HG03520 (cell line): ENCODE measurements at regions not wholly inside any gene's neighbourhood (a gene's known extent, or its start where the extent isn't known, plus 50 kb on each side); places are given as distances from the start of the nearest gene placed in this dataset.
"Not testable (repeated sequence)": the region's sequence is repeated elsewhere in the genome, so short reads cannot be mapped to it uniquely, and the experiment has no call there.

Experiments used
- ATAC-seq: cut with Tn5 transposase; IDR thresholded peaks from one replicate; pipeline ENCODE4 v1.9.1; 2021; ENCODE audit warnings: mild to moderate bottlenecking, moderate library complexity; ENCODE audit not compliant: unreplicated experiment

- no peak for ATAC-seq
These were observed 158.6 kb downstream of the SAMD5 start for GRCh38 chr6:147667082-147667481.

DNA sequence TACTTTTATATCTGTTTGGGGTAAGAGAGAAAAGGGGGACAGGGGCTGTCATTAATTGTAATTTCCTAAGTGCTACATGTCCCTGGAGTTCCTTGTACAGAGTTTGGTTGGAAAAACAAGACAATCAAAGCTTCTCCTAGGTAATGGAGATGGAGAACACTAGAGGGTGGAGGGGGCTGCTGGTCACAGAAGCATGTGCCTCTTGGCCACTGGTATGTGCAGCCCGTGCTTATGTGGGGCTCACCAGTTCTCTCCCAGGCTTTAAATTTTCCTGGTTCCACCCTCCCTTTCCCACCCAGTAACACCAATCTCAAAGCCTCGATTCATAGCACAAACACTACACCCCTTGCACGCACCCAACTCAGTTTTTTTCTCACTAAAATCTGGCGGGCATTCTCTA, 165.6 kb downstream of the SAMD5 start:
- ATAC-seq: no peak

GRCh38 chr6:147674794-147675193, 166.3 kb downstream of the SAMD5 start:
- ATAC-seq: no peak

DNA sequence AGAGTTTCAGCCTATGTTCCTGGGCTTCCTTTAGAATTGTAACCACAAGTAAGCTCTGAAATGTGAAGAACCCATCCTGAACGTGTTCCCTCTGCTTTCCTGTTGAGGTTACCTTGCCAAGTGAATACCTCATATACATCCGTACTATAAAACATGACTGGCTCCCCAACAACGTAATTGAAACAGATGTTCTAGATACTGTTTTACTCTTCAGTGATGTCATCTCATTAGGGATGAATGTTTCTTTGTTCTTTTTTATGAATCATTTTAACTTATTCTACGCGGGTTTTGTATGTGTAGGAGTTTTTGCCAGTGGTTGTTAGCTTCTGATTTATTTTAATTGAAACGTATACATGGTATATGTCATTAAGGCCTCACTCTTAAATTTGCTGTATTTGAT, 166.8 kb downstream of the SAMD5 start:
- no peak for ATAC-seq

- ATAC-seq: no peak
These were observed 168.2 kb downstream of the SAMD5 start for GRCh38 chr6:147676495-147677199.

GRCh38 chr6:147677647-147678046, 169.2 kb downstream of the SAMD5 start:
- no peak for ATAC-seq

DNA sequence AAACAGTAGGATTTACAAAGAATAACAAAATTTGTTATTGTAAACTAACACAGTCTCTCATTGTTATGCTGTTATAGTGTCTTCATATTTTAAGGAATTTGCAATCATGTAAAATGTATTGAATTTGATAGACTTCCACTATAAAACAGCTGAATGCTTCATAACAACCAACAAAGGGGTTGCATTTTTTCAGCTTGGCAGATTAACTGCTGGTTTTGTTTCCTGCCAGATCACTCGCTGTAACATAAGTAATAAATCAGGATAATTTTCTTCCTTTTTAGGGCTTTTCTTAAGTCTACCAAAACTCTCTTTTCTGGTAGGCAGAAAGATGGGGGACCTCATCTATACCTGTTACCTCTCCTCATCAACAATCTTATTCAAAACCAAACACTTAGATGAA, 169.8 kb downstream of the SAMD5 start:
- no peak for ATAC-seq

DNA sequence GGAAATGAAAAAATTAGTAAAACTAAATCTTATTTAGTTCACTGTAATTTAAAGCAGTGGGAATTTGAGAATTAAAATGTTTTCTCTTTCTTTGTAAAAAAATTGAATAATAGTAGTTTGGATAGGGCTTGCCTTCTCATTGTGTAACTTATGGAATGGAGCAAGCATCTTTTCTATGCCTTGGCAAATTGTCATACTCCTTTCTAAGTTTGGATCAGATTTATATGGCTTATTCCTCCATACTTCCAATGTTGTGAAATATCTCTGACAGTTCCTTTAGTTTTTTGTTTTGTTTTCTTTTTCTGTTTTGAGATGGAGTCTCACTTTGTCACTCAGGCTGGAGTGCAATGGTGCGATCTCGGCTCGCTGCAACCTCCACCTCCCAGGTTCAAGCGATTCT, 176.4 kb downstream of the SAMD5 start:
- ATAC-seq: no peak

DNA sequence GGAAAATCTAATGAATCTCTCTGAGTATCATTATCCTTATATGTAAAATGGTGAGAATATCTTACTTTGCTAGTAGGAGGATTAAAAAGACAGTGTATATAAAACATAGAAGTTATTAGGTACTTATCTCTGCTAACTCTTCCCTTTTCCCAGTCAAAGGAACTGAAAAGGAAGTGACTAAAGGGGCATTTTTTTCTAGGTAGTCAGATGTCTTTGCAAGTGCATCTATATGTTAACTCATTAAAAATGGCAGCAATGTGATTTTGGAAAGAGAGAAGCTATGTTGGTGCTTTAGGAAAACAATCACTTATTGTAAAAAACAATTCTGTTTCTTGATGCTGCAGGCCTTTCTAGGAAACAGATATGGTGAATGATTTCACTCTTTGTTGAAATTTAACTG, 180.9 kb downstream of the SAMD5 start:
- ATAC-seq: no peak

DNA sequence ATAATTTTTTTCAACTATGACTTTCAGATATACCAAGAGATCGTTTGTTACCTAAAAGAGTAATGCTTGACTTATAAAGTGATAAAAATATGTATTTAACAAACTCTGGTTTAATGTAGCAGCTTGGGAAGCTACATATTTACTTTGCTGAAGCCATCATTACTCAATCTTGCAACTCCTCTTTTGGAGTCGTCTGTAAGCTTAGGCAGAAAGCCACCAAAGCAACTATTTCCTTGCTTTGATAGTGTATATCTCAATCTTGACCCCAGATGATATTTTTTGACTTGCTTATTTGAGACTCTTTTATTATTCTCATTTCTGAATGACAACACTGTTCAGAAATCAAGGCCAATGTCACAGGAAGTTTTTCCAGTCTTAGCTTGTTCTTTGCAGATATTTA, 183.0 kb downstream of the SAMD5 start:
- ATAC-seq: no peak

DNA sequence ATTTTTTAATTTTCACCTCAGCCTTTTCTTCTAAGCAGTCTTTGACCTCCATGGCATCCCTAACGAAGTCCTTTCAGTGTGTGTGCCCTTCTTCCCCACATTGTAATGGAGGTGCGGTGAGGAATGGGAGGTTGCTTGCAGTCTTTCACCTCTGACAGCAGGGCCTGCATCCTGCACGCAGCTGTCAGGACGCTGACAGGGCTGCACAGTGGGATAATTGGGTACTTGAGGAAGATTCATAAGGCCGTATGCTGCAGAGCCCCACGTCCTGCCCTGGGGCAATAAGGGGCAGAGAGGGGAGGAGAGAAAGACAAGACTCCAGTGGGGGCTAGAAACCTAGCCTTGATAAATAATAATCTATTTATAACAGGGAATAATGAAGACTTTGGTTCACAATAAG, 184.7 kb downstream of the SAMD5 start:
- ATAC-seq: no peak

DNA sequence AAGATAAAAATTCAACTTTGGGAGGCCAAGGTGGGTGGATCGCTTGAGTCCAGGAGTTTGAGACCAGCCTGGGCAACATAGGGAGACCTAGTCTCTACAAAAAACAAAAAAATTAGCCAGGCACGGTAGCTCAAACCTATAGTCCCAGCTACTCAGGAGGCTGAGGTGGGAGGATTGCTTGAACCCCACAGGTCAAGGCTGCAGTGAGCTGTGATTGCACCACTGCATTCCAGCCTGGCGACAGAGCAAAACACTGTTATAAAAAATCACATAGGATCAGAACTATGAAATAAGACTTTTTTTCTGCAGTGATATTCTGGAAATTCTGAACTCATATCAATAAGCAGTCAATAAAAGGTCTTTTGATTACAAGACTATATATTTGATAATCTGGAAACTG, 186.1 kb downstream of the SAMD5 start:
- not testable (repeated sequence) for ATAC-seq

- no peak for ATAC-seq
These were observed 187.3 kb downstream of the SAMD5 start for GRCh38 chr6:147695819-147696218.

- ATAC-seq: no peak
These were observed 190.7 kb downstream of the SAMD5 start for GRCh38 chr6:147699140-147699539.

GRCh38 chr6:147699637-147700036, 191.1 kb downstream of the SAMD5 start:
- ATAC-seq: no peak

DNA sequence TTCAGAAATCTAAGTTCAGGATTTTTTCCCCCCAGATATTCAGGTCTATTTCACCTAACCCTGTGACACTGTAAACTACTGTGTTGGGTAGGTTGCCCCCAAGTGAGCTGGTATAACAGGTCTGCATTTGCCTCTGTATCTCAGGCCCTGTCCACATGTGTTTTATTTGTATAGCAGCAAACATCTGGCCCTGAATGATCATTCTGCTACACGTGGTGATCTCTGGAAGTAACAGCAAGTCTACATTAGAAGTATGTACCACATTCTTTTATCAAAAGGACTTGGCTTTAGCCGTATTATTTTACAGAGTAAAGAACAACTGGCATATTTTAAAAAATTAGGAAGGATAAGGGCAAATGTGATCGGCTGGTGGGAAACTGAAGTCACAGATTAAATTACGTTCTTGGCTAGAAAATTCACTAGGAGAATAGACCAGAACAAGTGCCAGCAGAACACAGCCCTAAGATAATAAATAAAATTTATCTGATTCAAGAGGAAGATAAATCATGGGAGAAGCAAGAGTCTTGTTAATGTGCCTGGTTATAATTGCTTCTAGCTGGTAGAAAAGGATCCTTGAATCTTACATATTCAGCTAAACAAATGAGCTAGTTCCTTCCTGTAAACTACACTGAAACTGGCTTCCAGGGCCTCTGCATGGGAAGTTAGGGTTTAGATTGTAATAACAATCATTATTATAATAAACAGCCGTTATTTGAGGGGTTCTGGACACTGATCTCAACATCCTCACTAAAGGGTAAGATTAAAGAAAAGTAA, 192.1 kb downstream of the SAMD5 start:
- ATAC-seq: no peak

DNA sequence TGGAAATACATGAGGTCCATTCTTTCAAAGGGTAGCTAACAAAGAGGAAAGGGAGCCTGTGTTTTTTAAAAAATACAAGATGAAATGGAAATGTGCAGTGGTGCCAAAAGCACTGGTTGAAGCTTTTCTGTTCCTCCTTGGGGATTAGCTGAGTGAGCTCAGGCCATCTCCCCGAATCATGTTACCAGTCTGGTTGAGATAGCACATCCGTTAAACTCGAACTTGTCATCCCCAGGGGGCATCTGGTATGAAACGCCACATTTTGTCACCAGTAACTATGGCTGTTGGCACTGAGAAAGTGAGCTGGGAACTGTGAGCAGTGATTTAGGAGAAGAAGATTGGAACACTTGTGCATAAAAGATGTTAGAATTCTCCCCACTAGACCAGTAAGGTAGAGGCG, 196.2 kb downstream of the SAMD5 start:
- ATAC-seq: no peak

DNA sequence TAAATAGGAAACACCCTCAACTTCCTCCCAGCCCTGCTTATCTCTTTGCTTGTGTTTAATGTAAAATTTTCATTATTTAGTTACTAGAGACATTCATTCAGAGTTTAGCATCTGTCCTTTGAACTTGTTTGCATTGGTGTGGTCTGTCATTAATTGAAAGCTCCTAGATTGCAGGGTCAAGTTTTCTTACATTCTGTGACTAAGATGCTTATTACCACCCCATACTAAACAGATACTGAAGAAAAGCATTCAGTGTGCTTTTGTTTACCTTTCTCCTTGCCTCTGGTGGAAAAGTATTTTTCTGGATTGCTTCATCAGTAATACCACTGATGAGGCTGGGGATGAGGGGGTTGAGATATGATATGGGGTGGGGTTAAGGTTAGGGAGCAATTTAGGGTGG, 199.0 kb downstream of the SAMD5 start:
- no peak for ATAC-seq

DNA sequence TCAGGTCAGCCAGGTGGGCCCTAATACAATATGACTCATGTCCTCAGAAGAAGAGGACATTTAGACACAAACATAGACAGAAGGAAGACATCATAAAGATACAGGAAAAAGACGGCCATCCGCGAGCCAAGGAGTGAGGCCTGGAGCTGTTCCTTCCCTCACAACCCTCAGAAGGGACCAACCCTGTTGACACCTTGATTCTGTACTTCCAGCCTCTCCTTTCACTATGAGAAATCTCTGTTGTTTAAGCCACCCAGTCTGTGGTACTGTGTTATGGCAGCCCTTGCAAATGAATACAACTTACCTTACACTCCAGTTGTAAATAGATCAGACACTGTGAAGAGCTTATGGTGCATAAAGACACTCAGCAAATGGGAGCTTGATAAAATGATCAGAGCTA, 199.7 kb downstream of the SAMD5 start:
- no peak for ATAC-seq

GRCh38 chr6:147709396-147710272, 201.1 kb downstream of the SAMD5 start:
- no peak for ATAC-seq

DNA sequence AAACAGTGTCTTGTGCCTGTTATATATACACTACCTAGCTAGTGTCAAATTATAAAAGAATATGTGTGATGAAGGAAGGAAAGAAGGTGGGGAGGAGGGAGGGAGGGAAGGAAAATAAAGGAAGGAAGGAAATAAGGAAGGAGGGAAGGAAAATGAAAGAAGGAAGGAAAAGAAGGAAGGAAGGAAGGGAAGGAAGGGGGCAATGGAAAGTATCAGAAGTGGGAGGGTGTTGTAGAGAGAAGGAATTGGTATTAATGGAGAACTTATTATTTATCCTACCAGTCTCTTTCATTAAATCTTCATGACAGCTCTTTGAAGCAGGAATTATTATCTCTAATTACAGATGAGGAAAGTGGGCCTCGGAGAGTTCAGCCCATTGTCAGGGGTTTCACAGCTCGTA, 202.4 kb downstream of the SAMD5 start:
- ATAC-seq: no peak

DNA sequence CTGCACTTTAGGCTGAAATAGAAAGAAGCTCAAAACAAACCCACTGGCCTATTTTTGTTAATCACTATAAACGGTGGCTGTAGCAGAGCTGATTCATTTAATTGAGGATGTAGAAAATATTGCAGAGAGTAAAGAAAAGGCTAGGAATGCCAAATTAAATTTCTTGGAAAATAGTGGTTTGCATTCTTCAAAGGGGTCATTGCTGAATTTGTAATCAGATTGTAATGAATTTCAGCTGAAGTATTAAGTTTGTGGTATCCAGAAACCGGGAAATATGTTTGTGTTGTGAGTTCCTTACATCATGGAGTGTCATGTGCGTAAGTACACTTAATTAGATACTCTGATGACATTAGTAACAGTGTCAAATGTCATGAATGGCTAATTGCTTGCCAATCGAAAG, 203.0 kb downstream of the SAMD5 start:
- ATAC-seq: no peak
